22Rv1 (cell line): ENCODE measurements at regions not wholly inside any gene's neighbourhood (a gene's known extent, or its start where the extent isn't known, plus 50 kb on each side); places are given as distances from the start of the nearest gene placed in this dataset.

Source experiments
- CTCF ChIP-seq: fragments of 450-650 bp; IDR thresholded peaks from 2 replicates; pipeline ENCODE4 v1.5.1; 2017; ENCODE audit warnings: mild to moderate bottlenecking
- ZFX ChIP-seq: fragments of 450-650 bp; IDR thresholded peaks from 2 replicates; pipeline ENCODE4 v1.6.1; 2017; ENCODE audit warnings: antibody characterized with exemption, borderline replicate concordance

- TF ChIP-seq CTCF: no peak
- no peak for TF ChIP-seq ZFX
These were observed 113.5 kb upstream of the TEX51 start for GRCh38 chr2:126785236-126785635.
